ENCODE measurements at regions not wholly inside any gene's neighbourhood (a gene's known extent, or its start where the extent isn't known, plus 50 kb on each side); places are given as distances from the start of the nearest gene placed in this dataset.

- DNase-seq, result no peak
Measured at GRCh38 chr5:6832994-6833393, 119.8 kb downstream of the TENT4A start.

GRCh38 chr5:6833406-6833805 lies 120.2 kb downstream of the TENT4A start:
- no peak for DNase-seq

GRCh38 chr5:6837095-6837494 lies 123.9 kb downstream of the TENT4A start:
- no peak for DNase-seq

- no peak for DNase-seq
Measured at GRCh38 chr5:6837519-6838110, 124.4 kb downstream of the TENT4A start.

- no peak for DNase-seq
Measured at GRCh38 chr5:6838736-6839135, 125.5 kb downstream of the TENT4A start.

GRCh38 chr5:6840136-6840793 lies 127.0 kb downstream of the TENT4A start:
- DNase-seq, result no peak

GRCh38 chr5:6843335-6843734 lies 130.1 kb downstream of the TENT4A start:
- no peak for DNase-seq

GRCh38 chr5:6843821-6844220 lies 130.6 kb downstream of the TENT4A start:
- DNase-seq, result no peak

- DNase-seq, result no peak
Measured at GRCh38 chr5:6845856-6846255, 132.6 kb downstream of the TENT4A start.

- no peak for DNase-seq
Measured at GRCh38 chr5:6847870-6848269, 134.6 kb downstream of the TENT4A start.

- no peak for DNase-seq
Measured at GRCh38 chr5:6849316-6850105, 136.3 kb downstream of the TENT4A start.

- DNase-seq, result no peak
Measured at GRCh38 chr5:6850106-6850432, 136.8 kb downstream of the TENT4A start.

- DNase-seq, result peak; percentile 8
Measured at GRCh38 chr5:6856653-6857052, 143.4 kb downstream of the TENT4A start.

- DNase-seq, result no peak
Measured at GRCh38 chr5:6858419-6858818, 145.2 kb downstream of the TENT4A start.

GRCh38 chr5:6859023-6859422 lies 145.8 kb downstream of the TENT4A start:
- DNase-seq, result no peak

GRCh38 chr5:6859951-6860638 lies 146.9 kb downstream of the TENT4A start:
- DNase-seq, result no peak

GRCh38 chr5:6861036-6861435 lies 147.8 kb downstream of the TENT4A start:
- DNase-seq, result no peak

- no peak for DNase-seq
Measured at GRCh38 chr5:6861667-6862066, 148.4 kb downstream of the TENT4A start.

GRCh38 chr5:6862306-6862705 lies 149.1 kb downstream of the TENT4A start:
- no peak for DNase-seq

- DNase-seq, result no peak
Measured at GRCh38 chr5:6867712-6868111, 154.5 kb downstream of the TENT4A start.

- no peak for DNase-seq
Measured at GRCh38 chr5:6868171-6868570, 154.9 kb downstream of the TENT4A start.

GRCh38 chr5:6868575-6869215 lies 155.5 kb downstream of the TENT4A start:
- no peak for DNase-seq

- DNase-seq, result no peak
Measured at GRCh38 chr5:6869677-6870076, 156.4 kb downstream of the TENT4A start.

Measured in DMS79 (cell line).